HEK293 (cell line): ENCODE measurements at regions not wholly inside any gene's neighbourhood (a gene's known extent, or its start where the extent isn't known, plus 50 kb on each side); places are given as distances from the start of the nearest gene placed in this dataset.

ENCODE experiments used
- KLF7 ChIP-seq: fragments of 450-650 bp; formaldehyde crosslinking; IDR thresholded peaks from 2 replicates; pipeline ENCODE4 v1.5.1; 2016; ENCODE audit warnings: missing biosample characterization, missing genetic modification characterization, borderline replicate concordance
- MYNN ChIP-seq: fragments of 450-650 bp; formaldehyde crosslinking; IDR thresholded peaks from 2 replicates; pipeline ENCODE4 v1.5.1; 2016; ENCODE audit warnings: missing biosample characterization, missing genetic modification characterization, borderline replicate concordance
- SETDB1 ChIP-seq: IDR thresholded peaks from one replicate; pipeline ENCODE4 v1.6.1; 2017; ENCODE audit warnings: mild to moderate bottlenecking, low read length, moderate library complexity, mixed read lengths; ENCODE audit not compliant: insufficient read length
- ZBTB11 ChIP-seq: fragments of 450-650 bp; formaldehyde crosslinking; conservative IDR thresholded peaks from 2 replicates; pipeline ENCODE4 v1.5.1; 2016; ENCODE audit warnings: low read depth, missing biosample characterization, missing genetic modification characterization
- ZNF114 ChIP-seq: fragments of 450-650 bp; formaldehyde crosslinking; IDR thresholded peaks from 2 replicates; pipeline ENCODE4 v1.5.0; 2017; ENCODE audit warnings: missing biosample characterization, missing genetic modification characterization
- ZNF121 ChIP-seq: fragments of 450-650 bp; formaldehyde crosslinking; IDR thresholded peaks from 2 replicates; pipeline ENCODE4 v1.5.1; 2016; ENCODE audit warnings: missing biosample characterization, missing genetic modification characterization
- ZNF423 ChIP-seq: fragments of 450-650 bp; formaldehyde crosslinking; IDR thresholded peaks from 2 replicates; pipeline ENCODE4 v1.5.1; 2016; ENCODE audit warnings: missing biosample characterization, missing genetic modification characterization
- ZNF426 ChIP-seq: fragments of 450-650 bp; formaldehyde crosslinking; IDR thresholded peaks from 2 replicates; pipeline ENCODE4 v1.5.1; 2017; ENCODE audit warnings: missing biosample characterization, missing genetic modification characterization, mild to moderate bottlenecking, inconsistent platforms, moderate library complexity
- ZNF560 ChIP-seq: fragments of 450-650 bp; formaldehyde crosslinking; IDR thresholded peaks from 2 replicates; pipeline ENCODE4 v1.5.1; 2017; ENCODE audit warnings: missing biosample characterization, missing genetic modification characterization, borderline replicate concordance
- ZNF76 ChIP-seq: fragments of 450-650 bp; formaldehyde crosslinking; IDR thresholded peaks from 2 replicates; pipeline ENCODE4; 2016; ENCODE audit warnings: low read depth, missing biosample characterization, missing genetic modification characterization, borderline replicate concordance
- TF ChIP-seq, protein P1 (sequence below): fragments of 450-650 bp; formaldehyde crosslinking; IDR thresholded peaks from 2 replicates; pipeline ENCODE4 v1.5.1; 2016; ENCODE audit warnings: missing biosample characterization, missing genetic modification characterization
- TF ChIP-seq, protein P2 (sequence below): fragments of 450-650 bp; formaldehyde crosslinking; IDR thresholded peaks from 2 replicates; pipeline ENCODE4 v1.5.1; 2017; ENCODE audit warnings: missing biosample characterization, missing genetic modification characterization
- TF ChIP-seq, protein P3 (sequence below): IDR thresholded peaks from 2 replicates; pipeline ENCODE4 v1.6.1; 2011; ENCODE audit warnings: mild to moderate bottlenecking, low read depth, low read length, borderline replicate concordance

DNA sequence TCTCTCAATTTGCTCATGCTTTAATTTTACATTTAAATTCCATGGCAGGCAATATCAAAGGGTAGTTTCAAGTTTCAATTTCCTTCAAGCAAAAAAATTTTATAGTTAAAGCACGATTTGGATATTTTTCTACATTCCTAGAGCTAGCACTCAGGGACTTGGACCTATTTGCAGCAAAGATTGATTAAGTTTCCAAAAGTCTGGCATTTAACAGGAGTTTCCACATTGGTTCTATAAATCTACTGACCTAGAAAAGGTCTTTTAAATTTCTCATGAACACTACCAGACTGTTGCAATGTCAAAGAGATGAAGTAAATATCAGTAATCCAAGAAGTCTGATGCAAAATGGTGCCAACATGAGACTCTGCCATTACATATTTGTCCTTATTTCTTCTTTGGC, 253.7 kb upstream of the LINC00305 start:
- no peak for TF ChIP-seq ZNF560 (tag by site-specific recombination)
- TF ChIP-seq KLF7 (tag by site-specific recombination), result no peak
- no peak for TF ChIP-seq ZNF114 (tag by site-specific recombination)
- no peak for TF ChIP-seq ZNF121 (tag by site-specific recombination)
- TF ChIP-seq, protein P1, sequence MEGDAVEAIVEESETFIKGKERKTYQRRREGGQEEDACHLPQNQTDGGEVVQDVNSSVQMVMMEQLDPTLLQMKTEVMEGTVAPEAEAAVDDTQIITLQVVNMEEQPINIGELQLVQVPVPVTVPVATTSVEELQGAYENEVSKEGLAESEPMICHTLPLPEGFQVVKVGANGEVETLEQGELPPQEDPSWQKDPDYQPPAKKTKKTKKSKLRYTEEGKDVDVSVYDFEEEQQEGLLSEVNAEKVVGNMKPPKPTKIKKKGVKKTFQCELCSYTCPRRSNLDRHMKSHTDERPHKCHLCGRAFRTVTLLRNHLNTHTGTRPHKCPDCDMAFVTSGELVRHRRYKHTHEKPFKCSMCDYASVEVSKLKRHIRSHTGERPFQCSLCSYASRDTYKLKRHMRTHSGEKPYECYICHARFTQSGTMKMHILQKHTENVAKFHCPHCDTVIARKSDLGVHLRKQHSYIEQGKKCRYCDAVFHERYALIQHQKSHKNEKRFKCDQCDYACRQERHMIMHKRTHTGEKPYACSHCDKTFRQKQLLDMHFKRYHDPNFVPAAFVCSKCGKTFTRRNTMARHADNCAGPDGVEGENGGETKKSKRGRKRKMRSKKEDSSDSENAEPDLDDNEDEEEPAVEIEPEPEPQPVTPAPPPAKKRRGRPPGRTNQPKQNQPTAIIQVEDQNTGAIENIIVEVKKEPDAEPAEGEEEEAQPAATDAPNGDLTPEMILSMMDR (tag by site-specific recombination), result no peak
- TF ChIP-seq, protein P2, sequence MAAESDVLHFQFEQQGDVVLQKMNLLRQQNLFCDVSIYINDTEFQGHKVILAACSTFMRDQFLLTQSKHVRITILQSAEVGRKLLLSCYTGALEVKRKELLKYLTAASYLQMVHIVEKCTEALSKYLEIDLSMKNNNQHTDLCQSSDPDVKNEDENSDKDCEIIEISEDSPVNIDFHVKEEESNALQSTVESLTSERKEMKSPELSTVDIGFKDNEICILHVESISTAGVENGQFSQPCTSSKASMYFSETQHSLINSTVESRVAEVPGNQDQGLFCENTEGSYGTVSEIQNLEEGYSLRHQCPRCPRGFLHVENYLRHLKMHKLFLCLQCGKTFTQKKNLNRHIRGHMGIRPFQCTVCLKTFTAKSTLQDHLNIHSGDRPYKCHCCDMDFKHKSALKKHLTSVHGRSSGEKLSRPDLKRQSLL (tag by site-specific recombination), result no peak
- no peak for TF ChIP-seq ZNF423 (tag by site-specific recombination)
- TF ChIP-seq MYNN (tag by site-specific recombination), result no peak
- TF ChIP-seq SETDB1, result no peak
- TF ChIP-seq ZNF76 (tag by site-specific recombination), result no peak
- no peak for TF ChIP-seq ZBTB11
- TF ChIP-seq ZNF426 (tag by site-specific recombination), result no peak
- TF ChIP-seq, protein P3, sequence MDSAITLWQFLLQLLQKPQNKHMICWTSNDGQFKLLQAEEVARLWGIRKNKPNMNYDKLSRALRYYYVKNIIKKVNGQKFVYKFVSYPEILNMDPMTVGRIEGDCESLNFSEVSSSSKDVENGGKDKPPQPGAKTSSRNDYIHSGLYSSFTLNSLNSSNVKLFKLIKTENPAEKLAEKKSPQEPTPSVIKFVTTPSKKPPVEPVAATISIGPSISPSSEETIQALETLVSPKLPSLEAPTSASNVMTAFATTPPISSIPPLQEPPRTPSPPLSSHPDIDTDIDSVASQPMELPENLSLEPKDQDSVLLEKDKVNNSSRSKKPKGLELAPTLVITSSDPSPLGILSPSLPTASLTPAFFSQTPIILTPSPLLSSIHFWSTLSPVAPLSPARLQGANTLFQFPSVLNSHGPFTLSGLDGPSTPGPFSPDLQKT, result no peak
